WTC11 (cell line): ENCODE measurements at regions not wholly inside any gene's neighbourhood (a gene's known extent, or its start where the extent isn't known, plus 50 kb on each side); places are given as distances from the start of the nearest gene placed in this dataset.

Experiments
- CTCF ChIP-seq: fragments of 200-600 bp; IDR thresholded peaks from 2 replicates; pipeline ENCODE4 v1.8.0; 2022; ENCODE audit warnings: antibody characterized with exemption
- FOXP1 ChIP-seq: sonication (generic); formaldehyde crosslinking; IDR thresholded peaks from 2 replicates; pipeline ENCODE4 v1.8.0; 2022; ENCODE audit warnings: missing genetic modification reagents, mild to moderate bottlenecking, moderate library complexity, borderline replicate concordance
- USF2 ChIP-seq: sonication (generic); formaldehyde crosslinking; IDR thresholded peaks from 2 replicates; pipeline ENCODE4 v1.8.1; 2023; ENCODE audit warnings: mild to moderate bottlenecking, missing genetic modification reagents, moderate library complexity

GRCh38 chr6:4606821-4607704, 169.1 kb upstream of the CDYL start:
- TF ChIP-seq CTCF: no peak
- no peak for TF ChIP-seq FOXP1 (CRISPR knock-in tag)
- no peak for TF ChIP-seq USF2 (CRISPR knock-in tag)
